H1 (cell line): ENCODE measurements at regions not wholly inside any gene's neighbourhood (a gene's known extent, or its start where the extent isn't known, plus 50 kb on each side); places are given as distances from the start of the nearest gene placed in this dataset.

Experiments used
- CTCF ChIA-PET: fragments of 300-600 bp; sonication (Branson Sonifier 250); formaldehyde crosslinking; loops from one replicate; lab custom pipeline; 2021; ENCODE audit not compliant: partially characterized antibody; lab: Charles Lee
- POLR2A ChIA-PET: fragments of 300-600 bp; sonication (Branson Sonifier 250); formaldehyde crosslinking; loops from one replicate; lab custom pipeline; 2021; ENCODE audit warnings: inconsistent platforms; ENCODE audit not compliant: partially characterized antibody; lab: Charles Lee
- DNase-seq, 2 experiments: peaks; one replicate each; pipeline versions ENCODE4 v3.0.0 to v3.0.0-alpha.2; 2010 to 2022; ENCODE audit warnings: low spot score in 2 of 2, low read depth in 1 of 2, mixed read lengths in 1 of 2
- FAIRE-seq: peaks from 2 replicates; lab custom pipeline; 2011; peaks lifted over from hg19 to GRCh38; lab: Jason Lieb, UNC
- H2AFZ ChIP-seq: 2 replicates; pipeline ENCODE4 v1.8.1; 2012; ENCODE audit warnings: low read length, inconsistent platforms
- H2AK5ac ChIP-seq: 2 replicates; pipeline ENCODE4 v1.6.1; 2013; ENCODE audit warnings: low read depth, low read length
- H2BK120ac ChIP-seq: replicated peaks from 2 replicates; pipeline ENCODE3; 2013; ENCODE audit warnings: low read depth, low read length, inconsistent platforms
- H2BK12ac ChIP-seq: 2 replicates; pipeline ENCODE4 v1.6.1; 2013; ENCODE audit warnings: low read depth, low read length
- H2BK15ac ChIP-seq: 2 replicates; pipeline ENCODE4 v1.6.1; 2013; ENCODE audit warnings: low read length
- H2BK20ac ChIP-seq: 2 replicates; pipeline ENCODE4 v1.6.1; 2013; ENCODE audit warnings: low read length
- H2BK5ac ChIP-seq: 2 replicates; pipeline ENCODE4 v1.6.1; 2013; ENCODE audit warnings: low read depth, low read length
- H3K14ac ChIP-seq: 2 replicates; pipeline ENCODE4 v1.6.1; 2013; ENCODE audit warnings: inconsistent platforms; ENCODE audit not compliant: insufficient read length
- H3K18ac ChIP-seq: 2 replicates; pipeline ENCODE4 v1.6.1; 2013; ENCODE audit warnings: low read length; ENCODE audit errors: extremely low read depth
- H3K23ac ChIP-seq: 2 replicates; pipeline ENCODE4 v1.6.1; 2013; ENCODE audit warnings: inconsistent platforms; ENCODE audit not compliant: insufficient read length
- H3K23me2 ChIP-seq: 2 replicates; pipeline ENCODE4 v1.6.1; 2013; ENCODE audit warnings: low read depth, low read length
- H3K27ac ChIP-seq: 2 replicates; pipeline ENCODE4 v1.6.1; 2011; ENCODE audit warnings: low read depth, low read length, inconsistent platforms
- H3K27me3 ChIP-seq, 4 experiments: replicated peaks in 1 of 4; 1 replicate in 1 of 4; 2 replicates in 3 of 4; pipeline versions ENCODE4 v1.6.1 to v1.8.1; 2011 to 2013; ENCODE audit warnings: low read length in 3 of 4, mild to moderate bottlenecking in 3 of 4, inconsistent platforms in 2 of 4, mixed read lengths in 2 of 4, moderate library complexity in 1 of 4; ENCODE audit not compliant: control insufficient read depth in 3 of 4, insufficient read depth in 3 of 4; ENCODE audit errors: extremely low read depth in 1 of 4
- H3K36me3 ChIP-seq, 4 experiments: 2 replicates each; pipeline versions ENCODE4 v1.6.1 to v1.8.1; 2011 to 2013; ENCODE audit warnings: mild to moderate bottlenecking in 4 of 4, low read length in 3 of 4, moderate library complexity in 2 of 4, control low read depth in 1 of 4, inconsistent platforms in 1 of 4; ENCODE audit not compliant: insufficient read depth in 4 of 4, control insufficient read depth in 2 of 4
- H3K4ac ChIP-seq: replicated peaks from 2 replicates; pipeline ENCODE3; 2013; ENCODE audit warnings: low read length, low read depth, mixed read lengths, inconsistent platforms; ENCODE audit not compliant: insufficient read length
- H3K4me1 ChIP-seq, 4 experiments: replicated peaks in 1 of 4; 1 replicate in 1 of 4; 2 replicates in 3 of 4; pipeline versions ENCODE4 v1.6.1 to v1.8.1; 2011 to 2013; ENCODE audit warnings: low read length in 3 of 4, inconsistent platforms in 2 of 4, mixed read lengths in 1 of 4; ENCODE audit not compliant: insufficient read depth in 4 of 4, control insufficient read depth in 3 of 4
- H3K4me2 ChIP-seq, 2 experiments: 2 replicates each; pipeline versions ENCODE4 v1.6.1 to v1.8.1; 2011 to 2013; ENCODE audit warnings: low read depth in 2 of 2, low read length in 2 of 2, control low read depth in 1 of 2, inconsistent platforms in 1 of 2, mild to moderate bottlenecking in 1 of 2; ENCODE audit not compliant: insufficient read depth in 1 of 2
- H3K4me3 ChIP-seq, 4 experiments: fragments of 200-600, 300-600 bp in 1 of 4; sonication (generic), shearing (Covaris generic), sonication (Bioruptor Twin) in 1 of 4; 2 replicates each; pipeline versions ENCODE4 v1.5.1 to v1.8.1; 2011 to 2016; ENCODE audit warnings: low read length in 4 of 4, low read depth in 3 of 4, control low read depth in 2 of 4, inconsistent platforms in 2 of 4, mild to moderate bottlenecking in 2 of 4, mixed read lengths in 1 of 4, moderate library complexity in 1 of 4; ENCODE audit not compliant: insufficient read depth in 2 of 4; ENCODE audit errors: extremely low read depth in 1 of 4
- H3K56ac ChIP-seq: replicated peaks from 2 replicates; pipeline ENCODE3; 2013; ENCODE audit warnings: low read depth, mild to moderate bottlenecking, mixed read lengths, low read length, inconsistent platforms; ENCODE audit not compliant: insufficient read length
- H3K79me1 ChIP-seq: 2 replicates; pipeline ENCODE4 v1.6.1; 2013; ENCODE audit warnings: low read depth, low read length, control low read depth
- H3K79me2 ChIP-seq, 2 experiments: 2 replicates each; pipeline versions ENCODE4 v1.6.1 to v1.8.1; 2012 to 2013; ENCODE audit warnings: low read length in 2 of 2, mild to moderate bottlenecking in 2 of 2, inconsistent platforms in 1 of 2; ENCODE audit not compliant: insufficient read depth in 2 of 2, control insufficient read depth in 1 of 2
- H3K9ac ChIP-seq, 4 experiments: replicated peaks in 1 of 4; 1 replicate in 1 of 4; 2 replicates in 3 of 4; pipeline versions ENCODE4 v1.6.1 to v1.8.1; 2011 to 2013; ENCODE audit warnings: low read depth in 3 of 4, low read length in 3 of 4, control low read depth in 2 of 4, mild to moderate bottlenecking in 2 of 4, moderate library complexity in 2 of 4, inconsistent platforms in 1 of 4; ENCODE audit errors: extremely low read depth in 1 of 4
- H3K9me3 ChIP-seq, 2 experiments: 2 replicates each; pipeline versions ENCODE4 v1.6.1 to v1.8.1; 2012 to 2013; ENCODE audit warnings: mild to moderate bottlenecking in 2 of 2, moderate library complexity in 2 of 2, control low read depth in 1 of 2, inconsistent platforms in 1 of 2, low read depth in 1 of 2, low read length in 1 of 2, mixed read lengths in 1 of 2; ENCODE audit not compliant: insufficient read depth in 2 of 2
- H4K20me1 ChIP-seq, 2 experiments: replicated peaks in 1 of 2; 2 replicates each; pipeline versions ENCODE3 to v1.8.1; 2011 to 2013; ENCODE audit warnings: inconsistent platforms in 2 of 2, low read length in 2 of 2, mild to moderate bottlenecking in 1 of 2; ENCODE audit not compliant: insufficient read depth in 2 of 2, control insufficient read depth in 1 of 2
- H4K5ac ChIP-seq: 2 replicates; pipeline ENCODE4 v1.6.1; 2013; ENCODE audit warnings: low read length, low read depth, mixed read lengths, inconsistent platforms; ENCODE audit not compliant: insufficient read length
- H4K8ac ChIP-seq: 2 replicates; pipeline ENCODE4 v1.8.0; 2013; ENCODE audit warnings: mild to moderate bottlenecking, moderate library complexity, low read length, inconsistent platforms; ENCODE audit not compliant: insufficient read depth; ENCODE audit errors: extremely low read depth
- H4K91ac ChIP-seq: replicated peaks from 2 replicates; pipeline ENCODE3; 2013; ENCODE audit warnings: low read length, mixed read lengths, inconsistent platforms; ENCODE audit not compliant: insufficient read length
- CEBPB ChIP-seq: IDR thresholded peaks from 2 replicates; pipeline ENCODE4 v1.6.1; 2012; ENCODE audit warnings: low read depth, low read length
- CHD2 ChIP-seq: IDR thresholded peaks from 2 replicates; pipeline ENCODE4 v1.6.1; 2012; ENCODE audit warnings: low read length, improper control_type of control experiment
- FOSL1 ChIP-seq: IDR thresholded peaks from 2 replicates; pipeline ENCODE4 v1.6.1; 2011; ENCODE audit warnings: mild to moderate bottlenecking, low read depth, low read length, moderate library complexity; ENCODE audit not compliant: insufficient read depth
- GABPA ChIP-seq: IDR thresholded peaks from 2 replicates; pipeline ENCODE4 v1.6.1; 2011; ENCODE audit warnings: mild to moderate bottlenecking, low read length, moderate library complexity, borderline replicate concordance; ENCODE audit not compliant: insufficient read depth
- KDM5A ChIP-seq: fragments of 200-600 bp; IDR thresholded peaks from 2 replicates; pipeline ENCODE4 v1.7.1; 2012; ENCODE audit warnings: mild to moderate bottlenecking, low read length, inconsistent platforms, mixed read lengths
- PHF8 ChIP-seq: fragments of 200-600 bp; sonication (generic); conservative IDR thresholded peaks from 2 replicates; pipeline ENCODE4 v1.7.1; 2012; ENCODE audit warnings: low read depth, mild to moderate bottlenecking, inconsistent platforms, low read length, moderate library complexity
- RFX5 ChIP-seq: IDR thresholded peaks from 2 replicates; pipeline ENCODE4 v1.6.1; 2011; ENCODE audit warnings: low read depth, low read length, improper control_type of control experiment, borderline replicate concordance
- SIN3A ChIP-seq, 2 experiments: IDR thresholded peaks in 1 of 2; conservative IDR thresholded peaks in 1 of 2; 2 replicates each; pipeline ENCODE4 v1.6.1; 2011 to 2012; ENCODE audit warnings: low read length in 2 of 2, improper control_type of control experiment in 1 of 2, low read depth in 1 of 2, mild to moderate bottlenecking in 1 of 2
- WGBS, 2 experiments: shearing (Covaris generic) in 1 of 2; methylation state at CpG; one replicate each; pipeline versions ENCODE4 v1.1.6 to v1.1.7; 2013 to 2015; ENCODE audit warnings: low lambda C conversion rate in 2 of 2, mixed read lengths in 2 of 2, inconsistent platforms in 1 of 2, low coverage in 1 of 2, missing lambda C conversion rate in 1 of 2; ENCODE audit not compliant: insufficient replicate concordance in 2 of 2, insufficient coverage in 1 of 2, insufficient read length in 1 of 2; ENCODE audit errors: extremely low coverage in 1 of 2, missing lambda C conversion rate in 1 of 2; 5-methylcytosine and 5-hydroxymethylcytosine counted together

GRCh38 chr5:165504674-165505073 lies 1999.3 kb downstream of the MAT2B start:
- Histone ChIP-seq H2BK120ac (no peak overlapping the region), H3K14ac (no peak overlapping the region), H3K4me3 (no peak overlapping the region), H3K23ac (no peak overlapping the region), H3K4ac (no peak overlapping the region), H3K27me3 (no peaks in the 10 kb centered on the region), H4K5ac (no peak overlapping the region), H3K23me2 (no peaks in the 10 kb centered on the region), H4K20me1 (no peaks in the 10 kb centered on the region), H3K4me1 (0 out of 7 replicates have a peak, but pooled peaks cover 0 to 2% (median 0%) of the 10 kb centered on the region in 4 experiments), H3K79me2 (no peaks in the 10 kb centered on the region), H3K27ac (no peak overlapping the region), H4K91ac (no peak overlapping the region), H3K18ac (no peak overlapping the region), H2BK12ac (no peak overlapping the region), H4K8ac (no peak overlapping the region), H3K36me3 (peaks cover 0 to 5% (median 0%) of the 10 kb centered on the region in 4 experiments; a peak in 2 of 8 replicates), H2AFZ (peak overlapping the region; percentile 82; the same call in 1 of the 2 replicates), H3K9ac (no peak overlapping the region), H3K9me3 (peaks cover 3 to 12% of the 10 kb centered on the region in 2 experiments; a peak in 3 of 4 replicates), H3K56ac (no peak overlapping the region), H2BK15ac (no peak overlapping the region), H2AK5ac (no peak overlapping the region), H2BK5ac (no peak overlapping the region), H3K79me1 (no peaks in the 10 kb centered on the region), H3K4me2 (no peak overlapping the region), H2BK20ac (no peak overlapping the region)
- WGBS, 2 experiments = 72% methylated on average over 1 of the region's 1 CpG; no CpG with 5 or more reads in 1 of the 2 experiments
- CTCF ChIA-PET = no interaction called here
- FAIRE-seq = no peak
- POLR2A ChIA-PET = no interaction called here
- TF ChIP-seq PHF8 (no peak), SIN3A (conservative IDR thresholded peaks at IDR 0.05 in 1 of 2, IDR thresholded peaks at IDR 0.05 in 1 of 2; ENCODE audit: low read depth in 1 of 2, low read length in 2 of 2) (no peak), CHD2 (no peak), CEBPB (no peak), GABPA (no peak), RFX5 (no peak), KDM5A (no peak), FOSL1 (no peak)
- no peak for DNase-seq
